Spleen (tissue), 11 donors: ENCODE measurements at regions not wholly inside any gene's neighbourhood (a gene's known extent, or its start where the extent isn't known, plus 50 kb on each side); places are given as distances from the start of the nearest gene placed in this dataset.

Source experiments
- DNase-seq: peaks from one replicate; pipeline ENCODE4 v3.0.0-alpha.2; 2020
- H3K27ac ChIP-seq, 8 donors: fragments of 200-600 bp; sonication (generic) in 7 of 8; 1 replicate in 4 of 8; 2 replicates in 4 of 8; pipeline versions ENCODE4 v1.5.0 to v1.8.0; 2016 to 2021; ENCODE audit warnings: inconsistent platforms in 4 of 8, mild to moderate bottlenecking in 4 of 8, moderate library complexity in 1 of 8
- H3K27me3 ChIP-seq, 7 donors: fragments of 200-600 bp; sonication (generic) in 6 of 7; replicated peaks in 1 of 7; 1 replicate in 4 of 7; 2 replicates in 3 of 7; pipeline versions ENCODE4 v1.5.0 to v1.8.0; 2016 to 2021; ENCODE audit warnings: inconsistent platforms in 3 of 7, mild to moderate bottlenecking in 1 of 7
- H3K36me3 ChIP-seq, 6 donors: fragments of 200-600 bp; sonication (generic) in 5 of 6; 1 replicate in 4 of 6; 2 replicates in 2 of 6; pipeline versions ENCODE4 v1.5.0 to v1.8.0; 2016 to 2021; ENCODE audit warnings: inconsistent platforms in 2 of 6
- H3K4me1 ChIP-seq, 6 donors: fragments of 200-600 bp; sonication (generic) in 5 of 6; 1 replicate in 3 of 6; 2 replicates in 3 of 6; pipeline versions ENCODE4 v1.5.0 to v1.8.0; 2016 to 2021; ENCODE audit warnings: inconsistent platforms in 3 of 6
- H3K4me3 ChIP-seq, 8 donors: fragments of 200-600 bp; sonication (generic) in 7 of 8; 1 replicate in 4 of 8; 2 replicates in 4 of 8; pipeline versions ENCODE4 v1.5.0 to v1.8.0; 2016 to 2021; ENCODE audit warnings: inconsistent platforms in 4 of 8, mild to moderate bottlenecking in 4 of 8, moderate library complexity in 2 of 8
- H3K9me3 ChIP-seq, 8 donors: fragments of 200-600 bp; sonication (generic) in 7 of 8; 1 replicate in 4 of 8; 2 replicates in 4 of 8; pipeline versions ENCODE4 v1.5.0 to v1.8.0; 2016 to 2021; ENCODE audit warnings: inconsistent platforms in 4 of 8
- POLR2A ChIP-seq, 3 donors: fragments of 450-650 bp; IDR thresholded peaks; one replicate each; pipeline ENCODE4 v1.5.1; 2017; ENCODE audit warnings: antibody characterized with exemption in 3 of 3, mild to moderate bottlenecking in 1 of 3
- POLR2AphosphoS5 ChIP-seq, 3 donors: sonication (generic); formaldehyde crosslinking; IDR thresholded peaks; one replicate each; pipeline ENCODE4 v1.5.1; 2017; ENCODE audit warnings: antibody characterized with exemption in 3 of 3
- WGBS, 5 donors: extraction: QIAGEN DNeasy Blood & Tissue Kit in 3 of 5; methylation state at CpG; one replicate each; pipeline versions ENCODE4 v1.1.5 to v1.1.7; 2013 to 2018; 5-methylcytosine and 5-hydroxymethylcytosine counted together
- intact Hi-C: fragments of 100-400 bp; cut with DNase I; formaldehyde crosslinking; loops from one replicate; pipeline ENCODE4 v1.15.0; 2023; ENCODE audit warnings: low total_unique reads
- TF ChIP-seq, protein P1 (sequence below), 11 experiments: fragments of 200-600 bp in 7 of 11; fragments of 450-650 bp in 4 of 11; sonication (generic) in 4 of 11; IDR thresholded peaks in 8 of 11; conservative IDR thresholded peaks in 3 of 11; 1 replicate in 7 of 11; 2 replicates in 4 of 11; pipeline versions ENCODE4 v1.4.0 to v1.8.0; 2016 to 2021; ENCODE audit warnings: antibody characterized with exemption in 11 of 11, inconsistent platforms in 4 of 11, mild to moderate bottlenecking in 1 of 11
- donor health status: healthy with polysubstance abuse.
- donor health status: DM: no; HTN: no; CAD: no; lungs with moderate emphysema.
- donor health status: DM: no; HTN: no; CAD: no.
- donor health status: Bipolar disorder and iron deficiency.
- donor health status: healthy.
- donor health status: DM: no; HTN: no; CAD: no.
- donor health status: DM: yes; HTN: yes; CAD: no.

DNA sequence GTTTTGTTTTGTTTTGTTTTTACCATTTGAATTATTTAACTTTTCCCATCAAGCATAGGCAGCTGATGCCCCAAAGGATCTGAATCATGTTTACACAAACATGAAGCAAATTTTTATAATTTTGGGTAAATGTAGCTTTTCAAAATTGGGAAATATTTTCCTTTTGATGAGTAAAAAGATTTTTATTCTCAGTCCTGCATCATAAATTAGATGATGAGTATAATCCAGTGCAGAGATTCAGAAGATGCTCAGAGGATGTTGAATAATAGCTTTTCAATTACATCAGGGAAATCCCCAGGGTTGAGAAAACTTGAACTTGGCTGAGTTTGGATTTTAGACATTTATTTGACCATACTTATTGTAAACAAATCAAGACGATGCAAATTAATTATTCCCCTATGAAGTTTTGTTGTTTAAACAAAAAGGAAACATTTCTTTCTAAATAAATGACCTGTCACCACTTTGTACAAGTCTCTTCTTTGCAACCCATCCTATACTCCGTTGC lies 121.7 kb downstream of the FAM204A start:
- Histone ChIP-seq H3K4me3 (no peak overlapping the region), H3K27ac (no peak overlapping the region), H3K4me1 (no peaks in the 10 kb centered on the region), H3K36me3 (no peaks in the 10 kb centered on the region), H3K9me3 (peaks cover 0 to 17% (median 9%) of the 10 kb centered on the region in 8 donors), H3K27me3 (peaks cover 0 to 4% (median 0%) of the 10 kb centered on the region in 7 donors)
- intact Hi-C loops: no loop called here
- no peak for TF ChIP-seq POLR2A (IDR thresholded peaks at IDR 0.05)
- TF ChIP-seq, protein P1, sequence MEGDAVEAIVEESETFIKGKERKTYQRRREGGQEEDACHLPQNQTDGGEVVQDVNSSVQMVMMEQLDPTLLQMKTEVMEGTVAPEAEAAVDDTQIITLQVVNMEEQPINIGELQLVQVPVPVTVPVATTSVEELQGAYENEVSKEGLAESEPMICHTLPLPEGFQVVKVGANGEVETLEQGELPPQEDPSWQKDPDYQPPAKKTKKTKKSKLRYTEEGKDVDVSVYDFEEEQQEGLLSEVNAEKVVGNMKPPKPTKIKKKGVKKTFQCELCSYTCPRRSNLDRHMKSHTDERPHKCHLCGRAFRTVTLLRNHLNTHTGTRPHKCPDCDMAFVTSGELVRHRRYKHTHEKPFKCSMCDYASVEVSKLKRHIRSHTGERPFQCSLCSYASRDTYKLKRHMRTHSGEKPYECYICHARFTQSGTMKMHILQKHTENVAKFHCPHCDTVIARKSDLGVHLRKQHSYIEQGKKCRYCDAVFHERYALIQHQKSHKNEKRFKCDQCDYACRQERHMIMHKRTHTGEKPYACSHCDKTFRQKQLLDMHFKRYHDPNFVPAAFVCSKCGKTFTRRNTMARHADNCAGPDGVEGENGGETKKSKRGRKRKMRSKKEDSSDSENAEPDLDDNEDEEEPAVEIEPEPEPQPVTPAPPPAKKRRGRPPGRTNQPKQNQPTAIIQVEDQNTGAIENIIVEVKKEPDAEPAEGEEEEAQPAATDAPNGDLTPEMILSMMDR (IDR thresholded peaks at IDR 0.05 in 8 of 11, conservative IDR thresholded peaks at IDR 0.05 in 3 of 11): no peak
- no peak for TF ChIP-seq POLR2AphosphoS5 (IDR thresholded peaks at IDR 0.05)
- WGBS, 5 donors: 35 to 63% (median 57%) methylated on average over 2 of the region's 2 CpGs
- no peak for DNase-seq

DNA sequence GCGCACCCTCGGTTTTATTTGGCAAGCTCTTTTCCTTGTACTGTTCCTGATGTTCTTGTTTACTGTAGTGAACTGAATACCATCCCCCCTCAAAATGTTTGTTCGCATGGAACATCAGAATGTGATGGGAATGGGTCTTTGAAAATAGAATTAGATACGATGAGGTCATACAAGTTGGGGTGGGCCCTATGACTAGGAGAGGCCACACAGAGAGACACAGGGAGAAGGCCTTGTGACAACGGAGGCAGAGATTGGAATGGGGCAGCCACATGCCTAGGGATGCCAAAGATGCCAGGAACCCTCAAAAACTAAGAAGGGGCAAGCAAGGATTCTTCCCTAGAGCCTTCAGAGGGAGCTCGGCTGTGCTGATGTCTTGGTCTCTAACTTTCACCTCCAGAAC lies 123.6 kb downstream of the FAM204A start:
- WGBS, 5 donors: 85 to 91% (median 88%) methylated on average over 6 of the region's 6 CpGs
- no peak for DNase-seq
- intact Hi-C loops: no loop called here
- Histone ChIP-seq H3K4me3 (no peak overlapping the region), H3K27me3 (peaks cover 0 to 7% (median 0%) of the 10 kb centered on the region in 7 donors), H3K4me1 (no peaks in the 10 kb centered on the region), H3K9me3 (peaks cover 0 to 3% (median 0%) of the 10 kb centered on the region in 8 donors), H3K36me3 (no peaks in the 10 kb centered on the region), H3K27ac (no peak overlapping the region)
- TF ChIP-seq, protein P1 (IDR thresholded peaks at IDR 0.05 in 8 of 11, conservative IDR thresholded peaks at IDR 0.05 in 3 of 11): no peak
- no peak for TF ChIP-seq POLR2A (IDR thresholded peaks at IDR 0.05)
- TF ChIP-seq POLR2AphosphoS5 (IDR thresholded peaks at IDR 0.05): no peak

DNA sequence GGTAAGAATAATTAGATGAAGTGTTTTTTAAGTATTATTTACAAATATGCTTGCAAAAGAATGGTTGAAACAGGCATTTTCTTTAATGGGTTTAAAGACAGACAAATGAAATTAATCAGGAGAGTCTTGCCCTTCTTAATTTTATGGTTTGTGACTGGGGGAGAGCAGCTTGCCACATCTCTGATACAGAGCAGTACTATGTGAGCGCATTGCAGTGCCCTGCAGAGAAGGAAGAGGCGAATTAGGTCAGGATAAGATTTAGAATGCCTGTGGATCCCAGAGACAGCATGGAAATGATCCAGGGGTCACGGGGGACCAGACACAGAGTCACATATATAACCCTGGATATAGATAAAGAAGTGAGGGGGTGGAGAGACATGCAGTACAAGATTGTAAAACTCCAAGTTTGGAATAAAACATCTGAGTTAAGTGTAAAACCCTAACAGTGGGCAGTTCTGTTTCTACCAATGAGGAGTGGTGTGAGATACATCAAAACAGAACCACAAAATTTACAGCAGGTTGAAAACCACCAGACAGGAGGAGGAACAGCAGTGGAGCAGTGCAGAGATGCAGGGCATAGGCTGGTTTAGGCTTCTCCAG lies 125.5 kb downstream of the FAM204A start:
- DNase-seq: no peak
- Histone ChIP-seq H3K27me3 (peaks cover 0 to 7% (median 0%) of the 10 kb centered on the region in 7 donors), H3K36me3 (no peaks in the 10 kb centered on the region), H3K4me1 (no peaks in the 10 kb centered on the region), H3K9me3 (no peaks in the 10 kb centered on the region), H3K4me3 (no peak overlapping the region), H3K27ac (no peak overlapping the region)
- no peak for TF ChIP-seq POLR2A (IDR thresholded peaks at IDR 0.05)
- no peak for TF ChIP-seq POLR2AphosphoS5 (IDR thresholded peaks at IDR 0.05)
- TF ChIP-seq, protein P1 (IDR thresholded peaks at IDR 0.05 in 8 of 11, conservative IDR thresholded peaks at IDR 0.05 in 3 of 11): no peak
- WGBS, 5 donors: 66 to 77% (median 75%) methylated on average over 3 of the region's 3 CpGs
- intact Hi-C loops: no loop called here

DNA sequence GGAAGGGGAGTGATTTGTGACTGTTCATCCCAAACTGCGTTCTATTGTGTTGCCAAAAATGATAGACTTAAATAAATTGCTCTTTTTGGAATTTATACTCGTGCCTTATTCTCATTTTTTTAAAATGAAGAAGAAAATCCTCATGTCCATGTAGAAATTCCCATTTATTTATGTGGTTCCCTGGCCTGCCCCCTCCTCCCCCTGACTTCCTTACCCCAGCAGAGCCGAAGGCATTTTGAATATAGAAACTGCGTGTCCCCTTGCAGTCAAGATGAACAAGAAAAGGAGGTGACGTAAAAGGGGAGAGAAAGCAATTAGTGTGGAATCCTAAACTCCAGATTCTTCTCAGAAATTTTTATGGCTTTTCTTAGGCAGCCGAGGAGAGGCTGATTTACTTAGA lies 126.1 kb downstream of the FAM204A start:
- Histone ChIP-seq H3K4me3 (no peak overlapping the region), H3K9me3 (no peaks in the 10 kb centered on the region), H3K27me3 (peaks cover 0 to 7% (median 0%) of the 10 kb centered on the region in 7 donors), H3K36me3 (no peaks in the 10 kb centered on the region), H3K4me1 (no peaks in the 10 kb centered on the region), H3K27ac (no peak overlapping the region)
- no peak for DNase-seq
- 61 to 84% (median 80%) methylated on average over 6 of the region's 6 CpGs for WGBS, 5 donors
- TF ChIP-seq POLR2AphosphoS5 (IDR thresholded peaks at IDR 0.05): no peak
- intact Hi-C loops: no loop called here
